ENCODE measurements at regions not wholly inside any gene's neighbourhood (a gene's known extent, or its start where the extent isn't known, plus 50 kb on each side); places are given as distances from the start of the nearest gene placed in this dataset.
"Not testable (repeated sequence)": the region's sequence is repeated elsewhere in the genome, so short reads cannot be mapped to it uniquely, and the experiment has no call there.

DNA sequence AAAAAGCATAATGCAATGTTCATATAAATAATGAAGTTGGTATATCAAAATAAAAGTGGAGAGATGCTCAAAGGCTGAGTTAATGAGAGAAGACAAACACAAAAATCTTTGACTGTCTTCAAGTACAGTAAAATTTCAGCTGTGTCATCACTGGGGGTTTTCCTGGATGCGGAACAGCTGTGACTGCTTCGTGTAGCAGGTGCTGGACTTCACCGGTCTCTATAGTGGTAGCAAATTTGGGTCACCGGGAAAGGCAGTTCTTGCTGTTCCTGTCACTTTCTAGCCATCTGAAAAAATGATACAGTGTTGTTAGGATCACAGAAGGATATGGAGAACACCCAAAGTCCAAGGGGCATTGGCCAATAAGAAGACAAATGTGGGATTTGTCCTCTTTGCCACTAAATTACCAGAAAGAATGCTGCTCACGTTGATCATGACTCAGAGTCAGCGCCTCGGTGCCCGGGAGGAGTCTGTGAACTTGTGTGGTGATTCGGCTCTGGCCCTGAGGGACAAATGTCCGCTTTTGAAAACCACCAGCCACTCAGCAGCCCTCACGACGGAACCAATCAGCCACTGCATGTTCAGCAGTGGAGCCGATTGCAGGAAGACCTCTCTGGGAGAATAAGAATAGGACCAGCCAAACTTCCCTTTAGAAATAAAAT is 230.1 kb upstream of the FAT1 start:
- Mint-ChIP-seq H3K4me3 (no peak overlapping the region), H3K4me1 (ENCODE audit: low read depth) (no peaks in the 10 kb centered on the region), H3K27me3 (ENCODE audit: low read depth) (no peaks in the 10 kb centered on the region), H3K36me3 (ENCODE audit: low read depth) (no peaks in the 10 kb centered on the region), H3K9me3 (no peaks in the 10 kb centered on the region), H3K27ac (no peak overlapping the region)
- DNase-seq, result no peak
- CTCF ChIA-PET, result no interaction called here
- intact Hi-C loops (cut with micrococcal nuclease), result no loop called here

DNA sequence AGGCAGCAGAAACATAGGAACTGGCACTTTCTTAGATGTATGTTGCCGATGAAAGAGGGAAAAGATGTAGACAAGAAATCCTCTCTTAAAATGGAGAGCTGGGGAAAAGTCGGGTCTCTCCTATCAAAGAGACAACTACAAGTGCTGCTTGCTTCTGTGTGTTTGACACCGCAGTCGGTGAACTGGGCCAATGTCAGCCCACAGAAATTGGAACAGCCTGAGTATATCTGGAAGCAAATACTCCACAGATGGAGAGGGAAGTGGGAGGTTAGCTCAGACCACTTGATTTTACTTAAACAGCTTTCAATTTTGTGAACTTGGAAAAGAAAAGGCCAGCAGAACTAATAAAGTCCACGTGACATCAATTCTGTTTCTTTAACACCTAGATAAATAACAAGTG is 230.9 kb upstream of the FAT1 start:
- H3K36me3 Mint-ChIP-seq (ENCODE audit: low read depth), result no peaks in the 10 kb centered on the region
- H3K9me3 Mint-ChIP-seq, result no peaks in the 10 kb centered on the region
- DNase-seq, result no peak
- H3K4me1 Mint-ChIP-seq (ENCODE audit: low read depth), result no peaks in the 10 kb centered on the region
- no peak overlapping the region for H3K27ac Mint-ChIP-seq
- no peak overlapping the region for H3K4me3 Mint-ChIP-seq
- CTCF ChIA-PET, result no interaction called here
- intact Hi-C loops (cut with micrococcal nuclease), result no loop called here
- H3K27me3 Mint-ChIP-seq (ENCODE audit: low read depth), result no peaks in the 10 kb centered on the region

DNA sequence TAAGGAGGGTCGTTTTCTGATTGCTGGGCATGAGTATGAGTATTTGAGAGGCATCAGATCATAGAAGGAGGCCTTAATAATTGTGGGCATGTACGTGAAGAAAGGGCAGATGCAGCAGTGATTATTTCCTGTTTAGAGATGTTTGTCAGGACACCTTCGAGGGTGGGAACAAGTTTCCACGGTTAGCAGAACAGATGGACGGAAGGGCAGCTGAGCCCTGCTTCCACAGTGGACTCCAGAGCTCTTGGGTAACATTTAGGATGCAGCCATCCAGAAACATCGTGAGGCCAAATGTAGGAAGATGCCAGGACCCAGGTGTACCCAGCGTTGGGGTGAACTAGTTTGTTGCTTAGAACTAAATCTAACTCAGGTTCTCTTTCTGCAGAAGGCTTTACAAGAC is 231.3 kb upstream of the FAT1 start:
- DNase-seq, result no peak
- Mint-ChIP-seq H3K36me3 (ENCODE audit: low read depth) (no peaks in the 10 kb centered on the region), H3K4me1 (ENCODE audit: low read depth) (no peaks in the 10 kb centered on the region), H3K27me3 (ENCODE audit: low read depth) (no peaks in the 10 kb centered on the region), H3K27ac (no peak overlapping the region), H3K9me3 (no peaks in the 10 kb centered on the region), H3K4me3 (no peak overlapping the region)
- CTCF ChIA-PET, result no interaction called here
- intact Hi-C loops (cut with micrococcal nuclease), result no loop called here

DNA sequence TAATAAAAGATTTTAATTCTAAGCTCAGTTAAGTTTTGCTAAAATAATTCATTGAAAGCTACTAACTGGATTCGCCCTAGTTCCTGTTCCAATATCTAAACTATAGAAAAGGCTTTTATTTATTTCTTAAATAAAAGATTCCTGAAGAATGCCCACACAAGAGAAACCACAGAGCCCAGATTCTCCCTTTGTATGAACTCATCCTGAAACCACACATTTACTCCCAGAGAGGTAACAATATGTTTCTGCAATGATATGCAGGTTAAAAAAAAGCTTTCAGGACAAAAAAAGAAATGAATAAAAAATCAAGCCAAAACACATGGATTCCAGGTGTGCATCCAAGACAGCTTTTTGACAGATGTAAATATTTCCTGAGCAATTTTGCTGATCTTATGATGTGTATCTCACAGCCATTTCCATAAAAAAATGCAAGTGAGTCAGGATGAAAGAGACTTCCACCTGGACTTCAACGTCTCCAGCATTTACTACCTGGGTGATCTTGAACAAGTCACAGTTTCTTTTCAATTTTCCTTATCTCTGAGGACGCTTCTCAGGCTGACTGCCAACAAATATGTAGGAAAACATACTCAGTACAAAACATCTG is 234.4 kb upstream of the FAT1 start:
- intact Hi-C loops (cut with micrococcal nuclease), result no loop called here
- no peaks in the 10 kb centered on the region for H3K36me3 Mint-ChIP-seq (ENCODE audit: low read depth)

DNA sequence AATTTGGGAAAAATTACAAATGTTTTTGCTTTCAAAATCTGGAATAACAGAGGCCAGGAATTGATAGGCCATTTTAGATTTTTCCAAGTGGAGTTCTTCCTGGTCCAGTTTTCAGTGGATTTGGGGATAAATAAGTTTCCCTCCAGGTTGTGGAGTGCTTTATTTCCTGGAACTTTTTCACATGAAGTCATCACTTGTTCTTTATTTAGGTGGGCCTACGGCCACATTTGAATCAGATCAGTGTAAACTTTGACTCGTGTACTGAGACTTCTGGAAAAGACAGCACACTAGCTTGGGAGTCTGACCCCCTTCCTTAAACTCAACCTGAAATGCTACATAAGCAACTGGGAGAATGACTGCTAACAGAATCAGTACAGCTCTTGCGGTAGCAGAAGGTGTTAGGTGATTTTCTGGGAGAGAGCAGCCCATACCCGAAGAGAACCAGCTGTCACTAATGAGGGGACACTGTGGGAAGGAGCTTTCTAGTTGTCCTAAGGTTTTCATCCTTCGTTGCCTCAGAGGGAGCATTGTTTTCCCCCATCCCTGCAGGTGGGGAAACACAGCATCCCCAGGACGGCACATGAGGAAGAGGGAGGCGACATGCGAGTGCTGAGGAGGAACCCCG is 235.2 kb upstream of the FAT1 start:
- CTCF ChIA-PET, result no interaction called here

More for the DNA sequence above, 234.4 kb upstream of the FAT1 start:
- DNase-seq, result no peak
- CTCF ChIA-PET, result no interaction called here
- H3K27me3 Mint-ChIP-seq (ENCODE audit: low read depth), result no peaks in the 10 kb centered on the region
- H3K4me3 Mint-ChIP-seq, result no peak overlapping the region
- H3K9me3 Mint-ChIP-seq, result no peaks in the 10 kb centered on the region
- H3K4me1 Mint-ChIP-seq (ENCODE audit: low read depth), result no peaks in the 10 kb centered on the region
- H3K27ac Mint-ChIP-seq, result no peak overlapping the region

DNA sequence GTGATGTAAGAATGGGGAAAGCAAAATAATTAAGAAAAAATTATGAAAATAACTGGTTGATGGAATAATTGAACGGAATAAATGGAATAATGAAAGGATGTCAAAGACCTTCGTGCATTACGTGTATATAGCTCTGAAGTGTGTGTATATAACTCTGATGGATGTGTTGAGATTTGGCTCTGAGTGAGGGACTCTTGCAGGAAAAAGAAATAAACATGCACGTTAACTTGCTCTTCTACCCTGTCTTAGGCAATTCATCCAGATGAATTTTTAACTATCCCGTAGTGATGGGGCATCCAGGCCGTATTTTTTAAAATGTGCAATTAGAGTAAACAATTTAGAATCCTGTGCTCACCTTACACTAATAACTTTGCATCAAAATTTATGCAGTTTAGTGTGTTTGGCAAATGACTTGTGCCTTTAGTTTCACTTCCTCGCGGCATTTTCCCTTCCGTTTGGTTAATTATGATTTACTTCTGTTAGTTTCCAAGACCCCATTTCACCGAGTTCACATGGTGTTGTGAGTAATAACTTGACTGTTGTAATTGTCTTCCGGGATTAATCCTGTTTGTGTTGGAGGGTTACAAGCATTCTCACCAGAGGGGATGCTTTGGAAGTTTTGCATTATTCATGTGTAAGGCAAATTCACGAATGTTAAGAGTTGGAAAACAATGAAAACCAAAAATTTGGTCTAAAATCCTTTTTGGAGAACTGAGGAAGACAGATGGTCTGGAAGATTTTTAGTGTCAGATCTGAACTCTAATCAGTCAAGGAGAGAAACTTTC is 256.5 kb upstream of the FAT1 start:
- no peak overlapping the region for H3K4me3 Mint-ChIP-seq
- CTCF ChIA-PET, result no interaction called here
- H3K27ac Mint-ChIP-seq, result no peak overlapping the region
- intact Hi-C loops (cut with micrococcal nuclease), result no loop called here
- peaks cover 2% of the 10 kb centered on the region for H3K9me3 Mint-ChIP-seq
- no peaks in the 10 kb centered on the region for H3K4me1 Mint-ChIP-seq (ENCODE audit: low read depth)
- no peaks in the 10 kb centered on the region for H3K27me3 Mint-ChIP-seq (ENCODE audit: low read depth)
- DNase-seq, result no peak
- no peaks in the 10 kb centered on the region for H3K36me3 Mint-ChIP-seq (ENCODE audit: low read depth)

More for the DNA sequence above, 235.2 kb upstream of the FAT1 start:
- no peak for DNase-seq
- no peaks in the 10 kb centered on the region for H3K9me3 Mint-ChIP-seq
- H3K4me3 Mint-ChIP-seq, result no peak overlapping the region
- no peaks in the 10 kb centered on the region for H3K27me3 Mint-ChIP-seq (ENCODE audit: low read depth)
- H3K36me3 Mint-ChIP-seq (ENCODE audit: low read depth), result no peaks in the 10 kb centered on the region
- intact Hi-C loops (cut with micrococcal nuclease), result no loop called here
- no peak overlapping the region for H3K27ac Mint-ChIP-seq
- H3K4me1 Mint-ChIP-seq (ENCODE audit: low read depth), result no peaks in the 10 kb centered on the region

DNA sequence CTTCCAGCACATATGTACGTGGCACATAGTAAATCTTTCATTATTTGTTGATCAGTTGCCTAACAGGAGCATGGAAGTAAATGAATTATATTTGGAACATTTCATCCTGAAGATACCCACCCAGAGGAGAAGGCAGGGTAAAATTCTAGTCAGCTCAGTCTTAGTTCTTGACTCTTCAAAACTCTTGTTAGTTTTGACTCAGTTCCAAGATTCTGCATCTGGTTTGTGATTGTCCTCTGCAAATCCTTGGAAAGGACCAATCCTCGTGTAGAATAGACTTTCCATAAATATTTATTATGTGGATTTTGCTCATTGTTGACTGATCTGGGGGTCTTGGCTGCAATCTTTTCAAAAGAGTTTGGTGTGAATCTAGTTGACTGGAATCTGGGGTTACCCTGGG is 257.5 kb upstream of the FAT1 start:
- Mint-ChIP-seq H3K9me3 (no peaks in the 10 kb centered on the region), H3K27me3 (ENCODE audit: low read depth) (no peaks in the 10 kb centered on the region), H3K36me3 (ENCODE audit: low read depth) (no peaks in the 10 kb centered on the region), H3K4me3 (no peak overlapping the region), H3K4me1 (ENCODE audit: low read depth) (no peaks in the 10 kb centered on the region), H3K27ac (no peak overlapping the region)
- CTCF ChIA-PET, result no interaction called here
- no peak for DNase-seq
- intact Hi-C loops (cut with micrococcal nuclease), result no loop called here

DNA sequence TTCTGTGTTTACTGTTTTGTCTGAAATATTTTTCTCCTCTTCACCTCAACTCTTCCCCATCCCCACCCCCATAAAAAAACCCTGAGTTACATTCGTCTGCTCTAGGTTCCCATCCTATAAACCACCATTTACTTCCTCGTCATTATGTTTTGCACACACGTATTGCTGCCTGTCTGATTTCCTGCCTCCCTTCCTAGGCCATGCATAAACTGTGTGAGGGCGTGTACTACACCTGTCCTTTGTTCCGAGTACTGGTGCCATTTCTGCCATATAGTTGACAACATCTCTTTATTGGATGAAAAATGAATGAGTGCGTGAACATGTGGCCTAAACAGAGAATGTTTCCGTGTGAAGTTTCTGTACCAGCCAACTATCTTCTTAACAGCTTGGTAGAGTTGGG is 258.5 kb upstream of the FAT1 start:
- Mint-ChIP-seq H3K4me1 (ENCODE audit: low read depth) (no peaks in the 10 kb centered on the region), H3K27me3 (ENCODE audit: low read depth) (no peaks in the 10 kb centered on the region), H3K4me3 (no peak overlapping the region), H3K9me3 (no peaks in the 10 kb centered on the region), H3K27ac (no peak overlapping the region), H3K36me3 (ENCODE audit: low read depth) (no peaks in the 10 kb centered on the region)
- intact Hi-C loops (cut with micrococcal nuclease), result no loop called here
- CTCF ChIA-PET, result no interaction called here
- no peak for DNase-seq

DNA sequence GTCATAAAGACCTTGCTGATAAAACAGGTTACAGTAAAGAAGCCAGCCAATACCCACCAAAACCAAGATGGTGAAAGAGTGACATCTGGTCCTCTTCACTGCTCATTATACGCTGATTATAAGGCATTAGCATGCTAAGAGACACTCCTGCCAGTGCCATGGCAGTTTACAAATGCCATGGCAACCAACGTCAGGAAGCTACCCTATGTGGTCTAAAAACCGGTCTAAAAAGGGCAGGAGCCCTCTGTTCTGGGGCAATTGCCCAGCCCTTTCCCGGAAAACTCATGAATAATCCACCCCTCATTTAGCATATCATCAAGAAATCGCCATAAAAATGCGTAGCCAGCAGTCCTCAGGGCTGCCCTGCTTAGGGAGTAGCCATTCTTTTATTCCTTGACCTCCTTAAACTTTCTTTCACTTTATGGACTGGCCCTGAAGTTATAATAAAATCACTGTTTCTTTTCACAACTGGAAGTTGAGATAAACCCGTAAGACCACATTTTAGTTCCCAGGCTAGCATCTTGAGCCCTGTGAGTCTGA is 260.5 kb upstream of the FAT1 start:
- intact Hi-C loops (cut with micrococcal nuclease), result no loop called here
- CTCF ChIA-PET, result no interaction called here
- H3K27me3 Mint-ChIP-seq (ENCODE audit: low read depth), result no peaks in the 10 kb centered on the region
- no peak overlapping the region for H3K27ac Mint-ChIP-seq
- no peaks in the 10 kb centered on the region for H3K9me3 Mint-ChIP-seq
- no peak overlapping the region for H3K4me3 Mint-ChIP-seq
- DNase-seq, result no peak
- no peaks in the 10 kb centered on the region for H3K36me3 Mint-ChIP-seq (ENCODE audit: low read depth)
- no peaks in the 10 kb centered on the region for H3K4me1 Mint-ChIP-seq (ENCODE audit: low read depth)

DNA sequence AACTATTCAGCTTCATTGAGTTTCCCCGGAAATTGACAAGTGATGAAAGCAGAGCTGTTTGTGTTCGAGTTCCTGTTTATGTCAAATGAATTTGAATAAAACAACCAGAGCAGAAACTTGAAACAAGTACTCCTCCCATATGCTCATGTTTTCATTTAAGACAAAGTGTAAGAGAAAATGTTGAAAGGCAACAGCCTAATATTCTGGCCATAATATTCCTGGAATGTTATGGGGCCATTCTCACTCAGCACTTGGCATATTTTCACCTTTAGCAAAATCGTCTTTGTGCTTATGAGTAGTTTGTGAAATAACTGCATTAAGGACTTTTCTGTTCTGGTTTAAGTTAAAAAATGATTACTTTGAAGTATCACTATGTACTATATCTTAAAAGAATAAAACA is 276.0 kb upstream of the FAT1 start:
- DNase-seq, result no peak
- Mint-ChIP-seq H3K27me3 (ENCODE audit: low read depth) (no peaks in the 10 kb centered on the region), H3K4me3 (no peak overlapping the region), H3K27ac (no peak overlapping the region), H3K9me3 (peaks cover 6% of the 10 kb centered on the region), H3K36me3 (ENCODE audit: low read depth) (no peaks in the 10 kb centered on the region), H3K4me1 (ENCODE audit: low read depth) (no peaks in the 10 kb centered on the region)
- intact Hi-C loops (cut with micrococcal nuclease), result no loop called here
- CTCF ChIA-PET, result no interaction called here

DNA sequence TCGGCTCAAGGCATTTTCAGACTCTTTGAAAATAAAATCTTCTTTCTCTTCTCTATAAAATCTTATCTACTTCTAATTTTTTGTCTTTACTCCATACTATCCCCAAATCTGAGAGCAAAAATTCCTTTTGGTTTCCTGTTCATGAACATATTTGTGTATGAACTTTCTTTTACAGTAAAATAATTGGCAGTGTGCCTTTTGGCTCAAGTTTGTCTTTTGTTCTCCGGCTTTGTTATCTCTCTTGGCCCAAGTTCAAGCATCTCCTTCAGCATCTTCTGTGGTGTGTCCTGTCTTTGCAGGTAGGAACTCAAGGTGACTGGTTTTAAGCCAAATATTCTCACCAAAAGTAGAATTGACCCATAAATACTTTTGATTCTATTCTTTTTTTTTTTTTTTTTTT is 276.6 kb upstream of the FAT1 start:
- intact Hi-C loops (cut with micrococcal nuclease), result no loop called here
- H3K27ac Mint-ChIP-seq, result no peak overlapping the region
- H3K9me3 Mint-ChIP-seq, result peaks cover 6% of the 10 kb centered on the region
- DNase-seq, result no peak
- H3K4me1 Mint-ChIP-seq (ENCODE audit: low read depth), result no peaks in the 10 kb centered on the region
- H3K36me3 Mint-ChIP-seq (ENCODE audit: low read depth), result no peaks in the 10 kb centered on the region
- H3K4me3 Mint-ChIP-seq, result no peak overlapping the region
- CTCF ChIA-PET, result no interaction called here
- no peaks in the 10 kb centered on the region for H3K27me3 Mint-ChIP-seq (ENCODE audit: low read depth)

DNA sequence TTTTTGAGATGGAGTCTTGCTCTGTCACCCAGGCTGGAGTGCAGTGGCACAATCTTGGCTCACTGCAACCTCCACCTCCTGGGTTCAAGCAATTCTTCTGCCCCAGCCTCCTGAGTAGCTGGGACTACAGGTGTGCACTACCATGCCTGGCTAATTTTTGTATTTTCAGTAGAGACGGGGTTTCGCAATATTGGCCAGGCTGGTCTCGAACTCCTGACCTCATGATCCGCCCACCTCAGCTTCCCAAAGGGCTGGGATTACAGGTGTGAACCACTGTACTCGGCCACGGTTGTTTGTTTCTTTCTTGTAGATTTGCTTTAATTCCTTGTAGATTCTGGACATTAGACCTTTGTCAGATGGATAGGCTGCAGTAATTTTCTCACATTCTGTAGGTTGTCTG is 278.5 kb upstream of the FAT1 start:
- H3K4me1 Mint-ChIP-seq (ENCODE audit: low read depth), result not testable (repeated sequence)

More for the DNA sequence above, 278.5 kb upstream of the FAT1 start:
- H3K27me3 Mint-ChIP-seq (ENCODE audit: low read depth); intact Hi-C loops (cut with micrococcal nuclease); CTCF ChIA-PET; H3K27ac Mint-ChIP-seq; DNase-seq; H3K9me3 Mint-ChIP-seq; H3K36me3 Mint-ChIP-seq (ENCODE audit: low read depth); H3K4me3 Mint-ChIP-seq: not testable (repeated sequence)

Measured in activated naive CD4-positive, alpha-beta T cell treated with anti-CD3 and anti-CD28 coated beads for 36 hours (primary cell).